Hepatocyte (in vitro differentiated cells): ENCODE measurements at regions not wholly inside any gene's neighbourhood (a gene's known extent, or its start where the extent isn't known, plus 50 kb on each side); places are given as distances from the start of the nearest gene placed in this dataset.

Source experiments
- DNase-seq: peaks from one replicate; pipeline ENCODE4 v3.0.0-alpha.2; 2016; ENCODE audit warnings: low spot score
- H2AFZ ChIP-seq: fragments of 200-600 bp; sonication (generic); 2 replicates; pipeline ENCODE4 v1.6.0; 2016; ENCODE audit warnings: antibody characterized with exemption, mild to moderate bottlenecking
- H3K27ac ChIP-seq: fragments of 200-600 bp; sonication (generic); 2 replicates; pipeline ENCODE4 v1.5.1; 2016; ENCODE audit warnings: mild to moderate bottlenecking
- H3K27me3 ChIP-seq: fragments of 200-600 bp; sonication (generic); 2 replicates; pipeline ENCODE4 v1.6.1; 2016
- H3K36me3 ChIP-seq: fragments of 200-600 bp; sonication (generic); replicated peaks from 2 replicates; pipeline ENCODE4 v1.5.1; 2016; ENCODE audit warnings: low read depth; ENCODE audit not compliant: insufficient read depth
- H3K4me1 ChIP-seq: fragments of 200-600 bp; sonication (generic); 2 replicates; pipeline ENCODE4 v1.5.1; 2016; ENCODE audit warnings: mild to moderate bottlenecking, moderate library complexity; ENCODE audit not compliant: insufficient read depth
- H3K4me2 ChIP-seq: fragments of 200-600 bp; sonication (generic); 2 replicates; pipeline ENCODE4 v1.6.0; 2016
- H3K4me3 ChIP-seq: fragments of 200-600 bp; sonication (generic); 2 replicates; pipeline ENCODE4 v1.5.1; 2016; ENCODE audit warnings: mild to moderate bottlenecking
- H3K79me2 ChIP-seq: fragments of 200-600 bp; sonication (generic); 2 replicates; pipeline ENCODE4 v1.6.0; 2017; ENCODE audit warnings: mild to moderate bottlenecking
- H3K9me2 ChIP-seq: fragments of 200-600 bp; sonication (generic); replicated peaks from 2 replicates; pipeline ENCODE4 v1.6.0; 2017; ENCODE audit warnings: mild to moderate bottlenecking; ENCODE audit not compliant: insufficient read depth
- H3K9me3 ChIP-seq: fragments of 200-600 bp; sonication (generic); 2 replicates; pipeline ENCODE4 v1.5.1; 2016; ENCODE audit warnings: low read depth, mild to moderate bottlenecking
- H4K20me1 ChIP-seq: fragments of 200-600 bp; sonication (generic); 2 replicates; pipeline ENCODE4 v1.6.0; 2016; ENCODE audit warnings: mild to moderate bottlenecking; ENCODE audit not compliant: insufficient read depth, poor library complexity, severe bottlenecking
- CTCF ChIP-seq: fragments of 200-600 bp; sonication (generic); IDR thresholded peaks from 2 replicates; pipeline ENCODE4 v1.5.1; 2016; ENCODE audit warnings: antibody characterized with exemption, mild to moderate bottlenecking; ENCODE audit not compliant: poor library complexity
- EZH2 ChIP-seq: fragments of 200-600 bp; sonication (generic); IDR thresholded peaks from 2 replicates; pipeline ENCODE4 v1.6.1; 2016; ENCODE audit warnings: antibody characterized with exemption, mild to moderate bottlenecking, borderline replicate concordance
- EZH2phosphoT487 ChIP-seq: fragments of 200-600 bp; sonication (generic); IDR thresholded peaks from one replicate; pipeline ENCODE4 v1.6.1; 2018; ENCODE audit warnings: antibody characterized with exemption, mild to moderate bottlenecking, low read depth, moderate library complexity; ENCODE audit not compliant: unreplicated experiment, severe bottlenecking
- WGBS: methylation state at CpG from one replicate; pipeline ENCODE4 v1.1.6; 2016; ENCODE audit warnings: low lambda C conversion rate; ENCODE audit errors: missing lambda C conversion rate; 5-methylcytosine and 5-hydroxymethylcytosine counted together

- Histone ChIP-seq H3K27me3 (no peaks in the 10 kb centered on the region), H3K4me2 (no peak overlapping the region), H4K20me1 (no peaks in the 10 kb centered on the region), H3K9me3 (no peaks in the 10 kb centered on the region), H3K4me1 (no peaks in the 10 kb centered on the region), H2AFZ (no peak overlapping the region), H3K36me3 (no peaks in the 10 kb centered on the region), H3K27ac (no peak overlapping the region), H3K4me3 (no peak overlapping the region), H3K79me2 (no peaks in the 10 kb centered on the region), H3K9me2 (no peaks in the 10 kb centered on the region)
- 79% methylated on average over 3 of the region's 3 CpGs for WGBS
- DNase-seq = no peak
- TF ChIP-seq EZH2phosphoT487 = no peak
- TF ChIP-seq CTCF = no peak
- no peak for TF ChIP-seq EZH2
Observed at GRCh38 chr4:157447195-157447594, 226.7 kb downstream of the GRIA2 start.

- H3K4me3 ChIP-seq = no peak overlapping the region
- H2AFZ ChIP-seq = no peak overlapping the region
- H3K27ac ChIP-seq = no peak overlapping the region
- H3K4me1 ChIP-seq = no peaks in the 10 kb centered on the region
- no peaks in the 10 kb centered on the region for H3K9me2 ChIP-seq
- TF ChIP-seq EZH2phosphoT487 (no peak), EZH2 (no peak), CTCF (no peak)
- no peak overlapping the region for H3K4me2 ChIP-seq
- H4K20me1 ChIP-seq = no peaks in the 10 kb centered on the region
- H3K36me3 ChIP-seq = no peaks in the 10 kb centered on the region
- WGBS = 94% methylated on average over 9 of the region's 9 CpGs
- H3K9me3 ChIP-seq = no peaks in the 10 kb centered on the region
- H3K27me3 ChIP-seq = no peaks in the 10 kb centered on the region
- no peak for DNase-seq
- H3K79me2 ChIP-seq = no peaks in the 10 kb centered on the region
Observed at GRCh38 chr4:157444014-157444413, 223.5 kb downstream of the GRIA2 start.

- Histone ChIP-seq H3K36me3 (no peaks in the 10 kb centered on the region), H3K27me3 (no peaks in the 10 kb centered on the region), H3K4me3 (no peak overlapping the region), H2AFZ (no peak overlapping the region), H4K20me1 (no peaks in the 10 kb centered on the region), H3K27ac (no peak overlapping the region), H3K4me2 (no peak overlapping the region), H3K4me1 (no peaks in the 10 kb centered on the region), H3K9me3 (no peaks in the 10 kb centered on the region), H3K79me2 (no peaks in the 10 kb centered on the region), H3K9me2 (no peaks in the 10 kb centered on the region)
- no peak for DNase-seq
- WGBS = 95% methylated on average over 5 of the region's 5 CpGs
- TF ChIP-seq EZH2 = no peak
- TF ChIP-seq CTCF = no peak
- no peak for TF ChIP-seq EZH2phosphoT487
Observed at GRCh38 chr4:157443537-157443936, 223.0 kb downstream of the GRIA2 start.

- Histone ChIP-seq H3K36me3 (no peaks in the 10 kb centered on the region), H3K4me3 (no peak overlapping the region), H3K27ac (no peak overlapping the region), H3K27me3 (no peaks in the 10 kb centered on the region), H3K9me2 (no peaks in the 10 kb centered on the region), H3K79me2 (no peaks in the 10 kb centered on the region), H3K4me1 (no peaks in the 10 kb centered on the region), H4K20me1 (no peaks in the 10 kb centered on the region), H3K4me2 (no peak overlapping the region), H2AFZ (no peak overlapping the region), H3K9me3 (no peaks in the 10 kb centered on the region)
- WGBS = 93% methylated on average over 4 of the region's 4 CpGs
- TF ChIP-seq EZH2 = no peak
- TF ChIP-seq CTCF = no peak
- no peak for TF ChIP-seq EZH2phosphoT487
- no peak for DNase-seq
Observed at GRCh38 chr4:157425897-157426296, 205.4 kb downstream of the GRIA2 start.
